ENCODE measurements at regions not wholly inside any gene's neighbourhood (a gene's known extent, or its start where the extent isn't known, plus 50 kb on each side); places are given as distances from the start of the nearest gene placed in this dataset.

DNA sequence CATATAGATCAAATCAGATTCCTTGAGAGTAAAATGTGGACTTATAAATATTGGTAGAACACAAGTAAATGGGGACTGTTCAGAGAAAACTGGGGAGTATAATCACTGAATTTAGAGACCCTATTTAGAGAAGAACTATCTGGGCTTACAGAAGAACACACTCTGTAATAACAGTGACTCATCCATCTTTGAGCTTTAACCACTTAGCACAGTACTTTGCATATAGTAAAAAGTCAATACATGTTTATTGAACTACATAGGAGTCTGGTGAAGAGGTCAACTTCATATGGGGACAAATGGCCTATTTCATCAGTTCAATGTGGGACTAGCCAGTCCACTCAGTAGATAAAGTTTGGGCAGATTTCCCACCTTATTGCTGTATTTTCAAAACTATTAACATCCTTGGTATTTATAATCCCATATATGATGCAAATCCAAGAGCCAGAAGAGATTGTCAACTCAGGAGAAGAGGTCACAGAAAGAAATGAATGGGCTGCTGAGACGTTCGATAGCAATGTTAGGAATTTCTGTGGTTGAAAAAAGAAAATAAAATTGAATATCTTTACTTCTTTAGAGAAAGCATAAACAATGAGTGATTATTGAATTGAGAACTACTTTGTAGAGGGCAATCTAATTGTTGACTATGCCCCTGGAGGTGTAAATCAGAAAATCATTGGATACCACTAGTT, 119.3 kb upstream of the CACNA2D1 start:
- TF ChIP-seq, protein P1, sequence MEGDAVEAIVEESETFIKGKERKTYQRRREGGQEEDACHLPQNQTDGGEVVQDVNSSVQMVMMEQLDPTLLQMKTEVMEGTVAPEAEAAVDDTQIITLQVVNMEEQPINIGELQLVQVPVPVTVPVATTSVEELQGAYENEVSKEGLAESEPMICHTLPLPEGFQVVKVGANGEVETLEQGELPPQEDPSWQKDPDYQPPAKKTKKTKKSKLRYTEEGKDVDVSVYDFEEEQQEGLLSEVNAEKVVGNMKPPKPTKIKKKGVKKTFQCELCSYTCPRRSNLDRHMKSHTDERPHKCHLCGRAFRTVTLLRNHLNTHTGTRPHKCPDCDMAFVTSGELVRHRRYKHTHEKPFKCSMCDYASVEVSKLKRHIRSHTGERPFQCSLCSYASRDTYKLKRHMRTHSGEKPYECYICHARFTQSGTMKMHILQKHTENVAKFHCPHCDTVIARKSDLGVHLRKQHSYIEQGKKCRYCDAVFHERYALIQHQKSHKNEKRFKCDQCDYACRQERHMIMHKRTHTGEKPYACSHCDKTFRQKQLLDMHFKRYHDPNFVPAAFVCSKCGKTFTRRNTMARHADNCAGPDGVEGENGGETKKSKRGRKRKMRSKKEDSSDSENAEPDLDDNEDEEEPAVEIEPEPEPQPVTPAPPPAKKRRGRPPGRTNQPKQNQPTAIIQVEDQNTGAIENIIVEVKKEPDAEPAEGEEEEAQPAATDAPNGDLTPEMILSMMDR (IDR thresholded peaks at IDR 0.05) = no peak
- no peak for TF ChIP-seq POLR2A (IDR thresholded peaks at IDR 0.05)

All from Peyer's patch (tissue), 4 donors.